K562 (cell line): ENCODE measurements at regions not wholly inside any gene's neighbourhood (a gene's known extent, or its start where the extent isn't known, plus 50 kb on each side); places are given as distances from the start of the nearest gene placed in this dataset.

Experiments
- ATAC-seq: fragments of 200-7000 bp; cut with Tn5 transposase; 3 replicates; pipeline ENCODE4 v1.9.1; 2020; ENCODE audit warnings: moderate library complexity
- BruUV-seq: library from RNA; stranded (reverse); fragments of 400-500 nt; replicated peaks from 2 replicates; lab custom pipeline; 2021; lab: Mats Ljungman, UMichigan
- CTCF ChIA-PET: fragments of 300-600 bp; formaldehyde crosslinking; extraction: SDS; loops from one replicate; lab custom pipeline; 2021; ENCODE audit warnings: low intra/inter-chr PET ratio; lab: Yijun Ruan, JAX
- POLR2A ChIA-PET: fragments of 300-600, 350-650 bp; sonication (Branson Sonifier 250); formaldehyde crosslinking; extraction: SDS; loops from one replicate; lab custom pipeline; 2021; ENCODE audit warnings: antibody characterized with exemption, inconsistent platforms; lab: Yijun Ruan, JAX
- DNase-seq, 4 experiments: peaks; one replicate each; pipeline versions ENCODE4 v3.0.0 to v3.0.0-alpha.2; 2011 to 2018; ENCODE audit warnings: low spot score in 3 of 4, mixed read lengths in 3 of 4; ENCODE audit errors: extremely low read depth in 1 of 4
- FAIRE-seq: peaks from 2 replicates; lab custom pipeline; 2011; peaks lifted over from hg19 to GRCh38; lab: Jason Lieb, UNC
- H2AFZ ChIP-seq: 2 replicates; pipeline ENCODE4 v1.6.0; 2011; ENCODE audit warnings: low read depth, low read length, control low read depth, inconsistent platforms
- H3K27ac ChIP-seq: fragments of 200-600 bp; 3 replicates; pipeline ENCODE4 v1.8.0; 2011; ENCODE audit warnings: low read depth, mild to moderate bottlenecking, control low read depth, inconsistent platforms, low read length, moderate library complexity, mixed read lengths; ENCODE audit errors: extremely low read depth
- H3K27me3 ChIP-seq, 2 experiments: fragments of 300-600 bp in 1 of 2; 2 replicates in 1 of 2; 3 replicates in 1 of 2; pipeline versions ENCODE4 v1.6.0 to v1.8.0; 2011; ENCODE audit warnings: inconsistent platforms in 2 of 2, low read length in 2 of 2, mild to moderate bottlenecking in 1 of 2, mixed read lengths in 1 of 2, moderate library complexity in 1 of 2; ENCODE audit not compliant: control insufficient read depth in 2 of 2, insufficient read depth in 2 of 2
- H3K36me3 ChIP-seq: fragments of 300-600 bp; 3 replicates; pipeline ENCODE4 v1.8.0; 2011; ENCODE audit warnings: mild to moderate bottlenecking, low read length, inconsistent platforms; ENCODE audit not compliant: control insufficient read depth, insufficient read depth
- H3K4me1 ChIP-seq, 2 experiments: fragments of 200-600 bp in 1 of 2; replicated peaks in 1 of 2; 2 replicates in 1 of 2; 3 replicates in 1 of 2; pipeline versions ENCODE4 v1.5.1 to v1.8.0; 2011; ENCODE audit warnings: inconsistent platforms in 2 of 2, low read length in 2 of 2, mild to moderate bottlenecking in 1 of 2, mixed read lengths in 1 of 2, moderate library complexity in 1 of 2; ENCODE audit not compliant: control insufficient read depth in 2 of 2, insufficient read depth in 2 of 2
- H3K4me2 ChIP-seq: 2 replicates; pipeline ENCODE4 v1.6.1; 2011; ENCODE audit warnings: low read length, control low read depth, inconsistent platforms, mixed read lengths; ENCODE audit not compliant: insufficient read depth
- H3K4me3 ChIP-seq: fragments of 200-600 bp; sonication (generic), shearing (Covaris generic); 2 replicates; pipeline ENCODE4 v1.5.1; 2016; ENCODE audit warnings: control low read depth, inconsistent platforms
- H3K79me2 ChIP-seq: fragments of 200-600 bp; 3 replicates; pipeline ENCODE4 v1.8.0; 2011; ENCODE audit warnings: low read length, inconsistent platforms; ENCODE audit not compliant: control insufficient read depth, insufficient read depth
- H3K9ac ChIP-seq, 2 experiments: 2 replicates each; pipeline versions ENCODE4 v1.6.0 to v1.6.1; 2011; ENCODE audit warnings: low read depth in 2 of 2, low read length in 2 of 2, control low read depth in 1 of 2, inconsistent platforms in 1 of 2, mild to moderate bottlenecking in 1 of 2, mixed read lengths in 1 of 2; ENCODE audit not compliant: insufficient read depth in 1 of 2
- H3K9me1 ChIP-seq: one replicate; pipeline ENCODE4 v1.6.0; 2011; ENCODE audit warnings: inconsistent platforms, mild to moderate bottlenecking, low read length, moderate library complexity; ENCODE audit not compliant: control insufficient read depth, insufficient read depth
- H3K9me3 ChIP-seq: replicated peaks from 2 replicates; pipeline ENCODE4 v1.5.1; 2011; ENCODE audit warnings: low read depth, low read length, inconsistent platforms; ENCODE audit not compliant: control insufficient read depth, insufficient read depth
- H4K20me1 ChIP-seq: replicated peaks from 2 replicates; pipeline ENCODE4 v1.6.1; 2011; ENCODE audit warnings: low read length, inconsistent platforms, mixed read lengths; ENCODE audit not compliant: control insufficient read depth, insufficient read depth
- HDAC8 ChIP-seq: fragments of 450-650 bp; IDR thresholded peaks from 2 replicates; pipeline ENCODE4 v1.6.1; 2016; ENCODE audit warnings: mild to moderate bottlenecking, missing genetic modification characterization, moderate library complexity, missing compliant biosample characterization
- ZNF518B ChIP-seq: fragments of 250-450 bp; sonication (Bioruptor Pico); IDR thresholded peaks from 2 replicates; pipeline ENCODE4 v1.5.0; 2021; ENCODE audit warnings: mild to moderate bottlenecking, moderate library complexity
- ZNF583 ChIP-seq: fragments of 250-450 bp; sonication (Bioruptor Pico); IDR thresholded peaks from 2 replicates; pipeline ENCODE4 v1.4.0; 2020
- WGBS: fragments of 100-300 bp; shearing (Covaris generic); methylation state at CpG from one replicate; pipeline ENCODE4 v1.1.6; 2016; ENCODE audit warnings: low coverage, mixed read lengths; ENCODE audit not compliant: insufficient coverage; ENCODE audit errors: missing lambda C conversion rate; 5-methylcytosine and 5-hydroxymethylcytosine counted together
- in situ Hi-C: fragments of 300-500 bp; cut with MboI; formaldehyde crosslinking; loops from 4 replicates; pipeline ENCODE4 v1.15.0; 2018; ENCODE audit warnings: inconsistent platforms, mixed read lengths
- intact Hi-C: fragments of 100-400 bp; cut with micrococcal nuclease; formaldehyde crosslinking; loops from 2 replicates; pipeline ENCODE4 v1.14.2; 2022
- TF ChIP-seq, protein P1 (sequence below), 2 experiments: fragments of 450-650 bp; IDR thresholded peaks; 2 replicates each; pipeline ENCODE4 v1.6.1; 2018; ENCODE audit warnings: mild to moderate bottlenecking in 2 of 2, low read depth in 1 of 2; ENCODE audit not compliant: partially characterized antibody in 2 of 2

GRCh38 chr4:126037231-126037630 is 722.5 kb downstream of the FAT4 start:
- H3K9me1 ChIP-seq, result no peaks in the 10 kb centered on the region
- no peak overlapping the region for H2AFZ ChIP-seq
- no peaks in the 10 kb centered on the region for H3K27me3 ChIP-seq
- CTCF ChIA-PET, result no interaction called here
- FAIRE-seq (no peak), DNase-seq (no peak), ATAC-seq (no peak)
- H3K4me2 ChIP-seq, result no peak overlapping the region
- H4K20me1 ChIP-seq, result no peaks in the 10 kb centered on the region
- in situ Hi-C loops (no loop called here), intact Hi-C loops (no loop called here)
- WGBS, result 0% methylated on average over 2 of the region's 2 CpGs
- H3K9me3 ChIP-seq, result no peaks in the 10 kb centered on the region
- POLR2A ChIA-PET, result no interaction called here
- H3K79me2 ChIP-seq, result no peaks in the 10 kb centered on the region
- TF ChIP-seq, protein P1, sequence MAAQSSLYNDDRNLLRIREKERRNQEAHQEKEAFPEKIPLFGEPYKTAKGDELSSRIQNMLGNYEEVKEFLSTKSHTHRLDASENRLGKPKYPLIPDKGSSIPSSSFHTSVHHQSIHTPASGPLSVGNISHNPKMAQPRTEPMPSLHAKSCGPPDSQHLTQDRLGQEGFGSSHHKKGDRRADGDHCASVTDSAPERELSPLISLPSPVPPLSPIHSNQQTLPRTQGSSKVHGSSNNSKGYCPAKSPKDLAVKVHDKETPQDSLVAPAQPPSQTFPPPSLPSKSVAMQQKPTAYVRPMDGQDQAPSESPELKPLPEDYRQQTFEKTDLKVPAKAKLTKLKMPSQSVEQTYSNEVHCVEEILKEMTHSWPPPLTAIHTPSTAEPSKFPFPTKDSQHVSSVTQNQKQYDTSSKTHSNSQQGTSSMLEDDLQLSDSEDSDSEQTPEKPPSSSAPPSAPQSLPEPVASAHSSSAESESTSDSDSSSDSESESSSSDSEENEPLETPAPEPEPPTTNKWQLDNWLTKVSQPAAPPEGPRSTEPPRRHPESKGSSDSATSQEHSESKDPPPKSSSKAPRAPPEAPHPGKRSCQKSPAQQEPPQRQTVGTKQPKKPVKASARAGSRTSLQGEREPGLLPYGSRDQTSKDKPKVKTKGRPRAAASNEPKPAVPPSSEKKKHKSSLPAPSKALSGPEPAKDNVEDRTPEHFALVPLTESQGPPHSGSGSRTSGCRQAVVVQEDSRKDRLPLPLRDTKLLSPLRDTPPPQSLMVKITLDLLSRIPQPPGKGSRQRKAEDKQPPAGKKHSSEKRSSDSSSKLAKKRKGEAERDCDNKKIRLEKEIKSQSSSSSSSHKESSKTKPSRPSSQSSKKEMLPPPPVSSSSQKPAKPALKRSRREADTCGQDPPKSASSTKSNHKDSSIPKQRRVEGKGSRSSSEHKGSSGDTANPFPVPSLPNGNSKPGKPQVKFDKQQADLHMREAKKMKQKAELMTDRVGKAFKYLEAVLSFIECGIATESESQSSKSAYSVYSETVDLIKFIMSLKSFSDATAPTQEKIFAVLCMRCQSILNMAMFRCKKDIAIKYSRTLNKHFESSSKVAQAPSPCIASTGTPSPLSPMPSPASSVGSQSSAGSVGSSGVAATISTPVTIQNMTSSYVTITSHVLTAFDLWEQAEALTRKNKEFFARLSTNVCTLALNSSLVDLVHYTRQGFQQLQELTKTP (IDR thresholded peaks at IDR 0.05; ENCODE audit: low read depth in 1 of 2, partially characterized antibody in 2 of 2), result no peak
- TF ChIP-seq ZNF518B (CRISPR knock-in tag) (no peak), ZNF583 (CRISPR knock-in tag) (no peak), HDAC8 (tag) (no peak)
- H3K36me3 ChIP-seq, result no peaks in the 10 kb centered on the region
- no peaks in the 10 kb centered on the region for H3K4me1 ChIP-seq
- H3K4me3 ChIP-seq, result no peak overlapping the region
- no TSS peak for BruUV-seq
- H3K27ac ChIP-seq, result no peak overlapping the region
- H3K9ac ChIP-seq, result no peak overlapping the region
